Endodermal cell (in vitro differentiated cells): ENCODE measurements at regions not wholly inside any gene's neighbourhood (a gene's known extent, or its start where the extent isn't known, plus 50 kb on each side); places are given as distances from the start of the nearest gene placed in this dataset.

Source experiments
- DNase-seq: peaks from one replicate; pipeline ENCODE4 v3.0.0-alpha.2; 2017
- H3K27ac ChIP-seq: 2 replicates; pipeline ENCODE4 v1.5.1; 2013; ENCODE audit warnings: mild to moderate bottlenecking, low read depth, low read length, moderate library complexity
- H3K27me3 ChIP-seq: 2 replicates; pipeline ENCODE4 v1.6.1; 2013; ENCODE audit warnings: mild to moderate bottlenecking, low read length, moderate library complexity; ENCODE audit not compliant: insufficient read depth, control insufficient read depth, poor library complexity, severe bottlenecking
- H3K36me3 ChIP-seq: 2 replicates; pipeline ENCODE4 v1.7.0; 2013; ENCODE audit warnings: mild to moderate bottlenecking, low read length, moderate library complexity; ENCODE audit not compliant: control insufficient read depth, insufficient read depth
- H3K4me1 ChIP-seq: one replicate; pipeline ENCODE4 v1.7.0; 2013; ENCODE audit warnings: low read length; ENCODE audit not compliant: control insufficient read depth, insufficient read depth
- H3K4me3 ChIP-seq: 2 replicates; pipeline ENCODE4 v1.5.1; 2013; ENCODE audit warnings: mild to moderate bottlenecking, low read length, moderate library complexity
- H3K9ac ChIP-seq: 2 replicates; pipeline ENCODE4 v1.6.1; 2013; ENCODE audit warnings: mild to moderate bottlenecking, low read length, moderate library complexity; ENCODE audit not compliant: poor library complexity, severe bottlenecking; ENCODE audit errors: extremely low read depth
- H3K9me3 ChIP-seq: 2 replicates; pipeline ENCODE4 v1.6.1; 2013; ENCODE audit warnings: mild to moderate bottlenecking, low read length, moderate library complexity; ENCODE audit not compliant: control insufficient read depth
- H3K27ac Mint-ChIP-seq: 2 replicates; pipeline ENCODE4 v1.8.0; 2020; ENCODE audit warnings: mixed read lengths
- H3K27me3 Mint-ChIP-seq: 2 replicates; pipeline ENCODE4 v1.8.0; 2021; ENCODE audit warnings: mild to moderate bottlenecking, mixed read lengths; ENCODE audit not compliant: insufficient read depth
- H3K36me3 Mint-ChIP-seq: 2 replicates; pipeline ENCODE4 v1.8.0; 2020; ENCODE audit warnings: low read depth, mixed read lengths
- H3K4me1 Mint-ChIP-seq: 2 replicates; pipeline ENCODE4 v1.8.0; 2020; ENCODE audit warnings: mixed read lengths
- H3K4me3 Mint-ChIP-seq: 2 replicates; pipeline ENCODE4 v1.8.0; 2020; ENCODE audit warnings: mild to moderate bottlenecking, moderate library complexity, mixed read lengths
- H3K9me3 Mint-ChIP-seq: 2 replicates; pipeline ENCODE4 v1.8.0; 2020; ENCODE audit warnings: mild to moderate bottlenecking, mixed read lengths
- WGBS, 2 experiments: methylation state at CpG; one replicate each; pipeline versions ENCODE4 v1.1.5 to v1.1.7; 2013; ENCODE audit warnings: missing lambda C conversion rate in 2 of 2, mixed read lengths in 1 of 2; ENCODE audit not compliant: insufficient coverage in 1 of 2, insufficient read length in 1 of 2; 5-methylcytosine and 5-hydroxymethylcytosine counted together
- TF ChIP-seq, protein P1 (sequence below): fragments of 200-600 bp; sonication (generic); conservative IDR thresholded peaks from 2 replicates; pipeline ENCODE4 v1.5.0; 2021; ENCODE audit warnings: antibody characterized with exemption, mild to moderate bottlenecking

DNA sequence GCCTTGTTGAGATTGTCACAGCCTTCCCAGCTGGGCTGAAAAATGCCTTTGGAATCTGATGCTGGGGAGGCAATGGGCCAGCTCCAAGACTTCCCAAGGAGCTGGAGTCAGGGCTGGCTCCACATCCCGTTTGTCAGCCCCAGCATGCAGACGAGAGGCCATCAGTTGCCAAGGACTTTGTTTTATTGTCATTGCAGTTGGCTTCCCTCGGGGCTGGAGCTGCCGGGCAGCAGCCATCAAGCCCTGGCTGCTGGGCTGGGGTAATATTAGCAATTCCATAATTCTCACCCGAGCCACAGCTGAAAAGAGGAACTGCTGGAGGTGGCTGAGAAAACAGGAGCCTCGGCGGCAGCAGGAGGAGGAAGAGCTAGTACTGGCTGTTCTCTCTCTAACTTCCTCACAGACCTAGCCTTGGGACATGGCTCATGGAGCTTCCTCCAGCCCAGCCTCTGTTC, 182.5 kb downstream of the CDC5L start:
- Histone ChIP-seq H3K9me3 (no peaks in the 10 kb centered on the region), H3K4me3 (no peak overlapping the region), H3K9ac (no peak overlapping the region), H3K4me1 (no peaks in the 10 kb centered on the region), H3K36me3 (no peaks in the 10 kb centered on the region), H3K27me3 (no peaks in the 10 kb centered on the region), H3K27ac (peak overlapping the region; percentile 38)
- Mint-ChIP-seq H3K4me3 (no peak overlapping the region), H3K27me3 (no peaks in the 10 kb centered on the region), H3K4me1 (no peaks in the 10 kb centered on the region), H3K27ac (no peak overlapping the region), H3K9me3 (no peaks in the 10 kb centered on the region), H3K36me3 (no peaks in the 10 kb centered on the region)
- DNase-seq: peak; percentile 57
- TF ChIP-seq, protein P1, sequence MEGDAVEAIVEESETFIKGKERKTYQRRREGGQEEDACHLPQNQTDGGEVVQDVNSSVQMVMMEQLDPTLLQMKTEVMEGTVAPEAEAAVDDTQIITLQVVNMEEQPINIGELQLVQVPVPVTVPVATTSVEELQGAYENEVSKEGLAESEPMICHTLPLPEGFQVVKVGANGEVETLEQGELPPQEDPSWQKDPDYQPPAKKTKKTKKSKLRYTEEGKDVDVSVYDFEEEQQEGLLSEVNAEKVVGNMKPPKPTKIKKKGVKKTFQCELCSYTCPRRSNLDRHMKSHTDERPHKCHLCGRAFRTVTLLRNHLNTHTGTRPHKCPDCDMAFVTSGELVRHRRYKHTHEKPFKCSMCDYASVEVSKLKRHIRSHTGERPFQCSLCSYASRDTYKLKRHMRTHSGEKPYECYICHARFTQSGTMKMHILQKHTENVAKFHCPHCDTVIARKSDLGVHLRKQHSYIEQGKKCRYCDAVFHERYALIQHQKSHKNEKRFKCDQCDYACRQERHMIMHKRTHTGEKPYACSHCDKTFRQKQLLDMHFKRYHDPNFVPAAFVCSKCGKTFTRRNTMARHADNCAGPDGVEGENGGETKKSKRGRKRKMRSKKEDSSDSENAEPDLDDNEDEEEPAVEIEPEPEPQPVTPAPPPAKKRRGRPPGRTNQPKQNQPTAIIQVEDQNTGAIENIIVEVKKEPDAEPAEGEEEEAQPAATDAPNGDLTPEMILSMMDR: no peak
- 54 to 78% methylated on average over 2 to 7 of the region's 7 CpGs for WGBS, 2 experiments

DNA sequence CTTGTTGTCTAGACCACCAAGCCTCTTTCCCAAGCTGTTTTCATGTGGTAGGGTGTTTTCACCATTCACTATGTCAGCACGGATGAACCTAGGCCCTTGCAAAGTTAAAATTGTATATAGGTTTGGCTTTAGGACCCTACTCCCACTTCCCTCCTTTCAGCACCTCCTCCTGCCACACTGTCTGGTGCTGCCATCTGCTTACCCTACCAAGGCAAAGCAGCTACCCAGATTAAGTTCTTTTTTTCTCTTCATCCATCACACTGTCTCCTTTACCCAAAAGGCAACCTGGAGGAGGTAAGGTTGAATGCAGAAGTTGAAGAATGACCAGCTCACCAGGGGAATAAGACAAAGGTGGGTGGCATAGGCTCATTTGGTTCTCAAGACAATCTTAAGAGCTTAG, 184.0 kb downstream of the CDC5L start:
- Histone ChIP-seq H3K9me3 (no peaks in the 10 kb centered on the region), H3K27ac (no peak overlapping the region), H3K4me1 (no peaks in the 10 kb centered on the region), H3K9ac (no peak overlapping the region), H3K4me3 (no peak overlapping the region), H3K27me3 (no peaks in the 10 kb centered on the region), H3K36me3 (no peaks in the 10 kb centered on the region)
- no peaks in the 10 kb centered on the region for H3K36me3 Mint-ChIP-seq
- H3K4me1 Mint-ChIP-seq: no peaks in the 10 kb centered on the region
- no peak overlapping the region for H3K27ac Mint-ChIP-seq
- TF ChIP-seq, protein P1: no peak
- H3K4me3 Mint-ChIP-seq: no peak overlapping the region
- 88% methylated on average over 1 of the region's 1 CpG; no CpG with 5 or more reads in 1 of the 2 experiments for WGBS, 2 experiments
- no peaks in the 10 kb centered on the region for H3K27me3 Mint-ChIP-seq
- DNase-seq: peak; percentile 4
- no peaks in the 10 kb centered on the region for H3K9me3 Mint-ChIP-seq

DNA sequence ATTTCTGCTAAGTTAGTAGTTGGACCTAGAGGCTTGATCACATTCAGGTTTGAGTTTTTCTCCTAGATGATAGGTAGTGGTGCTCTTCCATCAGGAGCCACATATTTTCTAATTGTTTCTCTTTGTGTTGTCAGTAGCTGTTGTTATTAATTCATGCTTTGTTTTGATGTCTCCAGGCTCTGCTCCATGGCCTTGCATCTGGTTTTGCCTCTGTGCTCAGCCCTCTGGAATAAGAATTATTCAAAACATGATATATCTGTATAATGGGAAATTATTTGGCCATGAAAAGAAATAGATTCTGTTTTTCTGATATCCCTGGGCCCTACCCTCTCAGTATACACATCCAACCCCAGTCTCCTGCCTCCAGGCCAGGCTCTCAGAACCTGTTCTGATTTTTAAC, 184.8 kb downstream of the CDC5L start:
- H3K9me3 Mint-ChIP-seq: no peaks in the 10 kb centered on the region
- Histone ChIP-seq H3K4me3 (no peak overlapping the region), H3K27ac (no peak overlapping the region), H3K4me1 (no peaks in the 10 kb centered on the region), H3K27me3 (no peaks in the 10 kb centered on the region), H3K36me3 (no peaks in the 10 kb centered on the region), H3K9ac (no peak overlapping the region), H3K9me3 (no peaks in the 10 kb centered on the region)
- H3K4me1 Mint-ChIP-seq: no peaks in the 10 kb centered on the region
- H3K4me3 Mint-ChIP-seq: no peak overlapping the region
- no peaks in the 10 kb centered on the region for H3K36me3 Mint-ChIP-seq
- no peak overlapping the region for H3K27ac Mint-ChIP-seq
- TF ChIP-seq, protein P1: no peak
- DNase-seq: peak; percentile 6
- H3K27me3 Mint-ChIP-seq: no peaks in the 10 kb centered on the region
